Liver (tissue), 8 donors: ENCODE measurements at regions not wholly inside any gene's neighbourhood (a gene's known extent, or its start where the extent isn't known, plus 50 kb on each side); places are given as distances from the start of the nearest gene placed in this dataset.

Source experiments
- DNase-seq: peaks from one replicate; pipeline ENCODE4 v3.0.0-alpha.2; 2017; ENCODE audit warnings: low spot score
- H3K27ac ChIP-seq, 2 donors: one replicate each; pipeline ENCODE4 v1.7.0; 2013; ENCODE audit warnings: inconsistent platforms in 2 of 2, low read length in 2 of 2, control low read depth in 1 of 2, low read depth in 1 of 2, mild to moderate bottlenecking in 1 of 2
- H3K27me3 ChIP-seq, 4 donors: one replicate each; pipeline versions ENCODE4 v1.6.1 to v1.7.0; 2013; ENCODE audit warnings: low read length in 3 of 4, inconsistent platforms in 1 of 4, mild to moderate bottlenecking in 1 of 4, moderate library complexity in 1 of 4; ENCODE audit not compliant: control insufficient read depth in 4 of 4, insufficient read depth in 4 of 4
- H3K36me3 ChIP-seq, 4 donors: one replicate each; pipeline versions ENCODE4 v1.6.1 to v1.7.0; 2013; ENCODE audit warnings: low read length in 3 of 4, mild to moderate bottlenecking in 3 of 4, low read depth in 1 of 4, moderate library complexity in 1 of 4; ENCODE audit not compliant: control insufficient read depth in 4 of 4, insufficient read depth in 3 of 4
- H3K4me1 ChIP-seq, 4 donors: one replicate each; pipeline versions ENCODE4 v1.6.1 to v1.7.0; 2013; ENCODE audit warnings: low read length in 3 of 4, mild to moderate bottlenecking in 3 of 4, moderate library complexity in 1 of 4; ENCODE audit not compliant: control insufficient read depth in 4 of 4, insufficient read depth in 4 of 4
- H3K4me3 ChIP-seq, 3 donors: one replicate each; pipeline versions ENCODE4 v1.6.1 to v1.7.0; 2013; ENCODE audit warnings: low read length in 3 of 3, control low read depth in 1 of 3, low read depth in 1 of 3, mild to moderate bottlenecking in 1 of 3
- H3K9ac ChIP-seq, 2 donors: one replicate each; pipeline ENCODE4 v1.7.0; 2013; ENCODE audit warnings: low read length in 2 of 2, mild to moderate bottlenecking in 2 of 2, moderate library complexity in 2 of 2, control low read depth in 1 of 2, low read depth in 1 of 2
- H3K9me3 ChIP-seq, 4 donors: one replicate each; pipeline versions ENCODE4 v1.6.1 to v1.7.0; 2013; ENCODE audit warnings: low read length in 3 of 4; ENCODE audit not compliant: control insufficient read depth in 4 of 4
- ATF3 ChIP-seq: IDR thresholded peaks from 2 replicates; pipeline ENCODE4 v1.6.1; 2016; ENCODE audit warnings: antibody characterized with exemption
- CTCF ChIP-seq: fragments of 150-350 bp; IDR thresholded peaks from 2 replicates; pipeline ENCODE4 v1.5.1; 2017; ENCODE audit warnings: improper control_type of control experiment, low read depth, low read length; ENCODE audit not compliant: missing input control
- EGR1 ChIP-seq, 2 donors: IDR thresholded peaks; 2 replicates each; pipeline ENCODE4 v1.6.1; 2016 to 2018; ENCODE audit warnings: antibody characterized with exemption in 2 of 2, low read depth in 2 of 2
- FOXA1 ChIP-seq: IDR thresholded peaks from 2 replicates; pipeline ENCODE4 v1.6.1; 2016; ENCODE audit warnings: antibody characterized with exemption
- FOXA2 ChIP-seq: IDR thresholded peaks from 2 replicates; pipeline ENCODE4 v1.6.1; 2016; ENCODE audit warnings: antibody characterized with exemption
- GABPA ChIP-seq, 2 donors: IDR thresholded peaks in 1 of 2; conservative IDR thresholded peaks in 1 of 2; 2 replicates each; pipeline ENCODE4 v1.6.1; 2016; ENCODE audit warnings: antibody characterized with exemption in 2 of 2, mild to moderate bottlenecking in 1 of 2, moderate library complexity in 1 of 2
- HNF4A ChIP-seq, 2 donors: conservative IDR thresholded peaks; 2 replicates each; pipeline ENCODE4 v1.6.1; 2016; ENCODE audit warnings: antibody characterized with exemption in 2 of 2, mild to moderate bottlenecking in 2 of 2
- HNF4G ChIP-seq: IDR thresholded peaks from 2 replicates; pipeline ENCODE4 v1.6.1; 2016; ENCODE audit warnings: antibody characterized with exemption
- JUND ChIP-seq, 2 donors: IDR thresholded peaks; 2 replicates each; pipeline ENCODE4 v1.6.1; 2016; ENCODE audit warnings: antibody characterized with exemption in 2 of 2
- MAX ChIP-seq: IDR thresholded peaks from 2 replicates; pipeline ENCODE4 v1.6.1; 2016; ENCODE audit warnings: antibody characterized with exemption
- NR2F2 ChIP-seq: IDR thresholded peaks from 2 replicates; pipeline ENCODE4 v1.6.1; 2016; ENCODE audit warnings: antibody characterized with exemption
- RAD21 ChIP-seq, 2 donors: IDR thresholded peaks; 2 replicates each; pipeline ENCODE4 v1.6.1; 2016; ENCODE audit warnings: antibody characterized with exemption in 2 of 2, mild to moderate bottlenecking in 2 of 2
- REST ChIP-seq: IDR thresholded peaks from 2 replicates; pipeline ENCODE4 v1.6.1; 2016; ENCODE audit warnings: antibody characterized with exemption, mild to moderate bottlenecking
- SP1 ChIP-seq: IDR thresholded peaks from 2 replicates; pipeline ENCODE4 v1.6.1; 2018; ENCODE audit warnings: antibody characterized with exemption, mild to moderate bottlenecking
- TAF1 ChIP-seq: conservative IDR thresholded peaks from 2 replicates; pipeline ENCODE4 v1.6.1; 2016; ENCODE audit warnings: antibody characterized with exemption, mild to moderate bottlenecking
- YY1 ChIP-seq: IDR thresholded peaks from 2 replicates; pipeline ENCODE4 v1.6.1; 2016; ENCODE audit warnings: antibody characterized with exemption, mild to moderate bottlenecking
- ZBTB33 ChIP-seq: IDR thresholded peaks from 2 replicates; pipeline ENCODE4 v1.6.1; 2016; ENCODE audit warnings: antibody characterized with exemption
- WGBS: extraction: QIAGEN DNeasy Blood & Tissue Kit; methylation state at CpG from one replicate; pipeline ENCODE4 v1.1.7; 2013; 5-methylcytosine and 5-hydroxymethylcytosine counted together
- donor health status: healthy.
- donor health status: healthy.
- donor health status: healthy.
- donor health status: healthy.
- donor health status: healthy.

- TF ChIP-seq REST (no peak), YY1 (no peak), NR2F2 (no peak)
Observed at GRCh38 chr13:24983094-24983493, 112.8 kb upstream of the PABPC3 start (continued).

GRCh38 chr13:24984134-24984533, 111.8 kb upstream of the PABPC3 start:
- Histone ChIP-seq H3K4me1 (no peaks in the 10 kb centered on the region), H3K9me3 (no peaks in the 10 kb centered on the region), H3K4me3 (no peak overlapping the region), H3K9ac (no peak overlapping the region), H3K27me3 (peaks cover 0 to 13% (median 2%) of the 10 kb centered on the region in 4 donors), H3K27ac (no peak overlapping the region), H3K36me3 (no peaks in the 10 kb centered on the region)
- TF ChIP-seq REST (no peak), ATF3 (no peak), MAX (no peak), HNF4G (no peak), JUND (IDR thresholded peaks at IDR 0.05) (no peak), FOXA1 (no peak), ZBTB33 (no peak), RAD21 (IDR thresholded peaks at IDR 0.05) (no peak), GABPA (IDR thresholded peaks at IDR 0.05 in 1 of 2, conservative IDR thresholded peaks at IDR 0.05 in 1 of 2) (no peak), NR2F2 (no peak), FOXA2 (no peak), EGR1 (IDR thresholded peaks at IDR 0.05; ENCODE audit: low read depth in 2 of 2) (no peak), TAF1 (no peak), SP1 (no peak), CTCF (no peak), YY1 (no peak), HNF4A (conservative IDR thresholded peaks at IDR 0.05) (no peak)
- DNase-seq = no peak
- WGBS = 71% methylated on average over 5 of the region's 5 CpGs
